ENCODE measurements at regions not wholly inside any gene's neighbourhood (a gene's known extent, or its start where the extent isn't known, plus 50 kb on each side); places are given as distances from the start of the nearest gene placed in this dataset.

GRCh38 chr13:87923753-87924152 is 252.6 kb downstream of the SLITRK5 start:
- TF ChIP-seq ETS1 (IDR thresholded peaks at IDR 0.05) (no peak), NANOG (IDR thresholded peaks at IDR 0.05; ENCODE audit: borderline replicate concordance) (no peak), CREB1 (CRISPR knock-in tag; IDR thresholded peaks at IDR 0.05; ENCODE audit: low read depth) (no peak), ZNF114 (CRISPR knock-in tag; IDR thresholded peaks at IDR 0.05) (no peak), ZNF462 (CRISPR knock-in tag; IDR thresholded peaks at IDR 0.05) (no peak), STAT1 (IDR thresholded peaks at IDR 0.05; ENCODE audit: unreplicated experiment) (no peak), JUNB (IDR thresholded peaks at IDR 0.05; ENCODE audit: unreplicated experiment) (no peak), REST (IDR thresholded peaks at IDR 0.05; ENCODE audit: unreplicated experiment) (no peak), EZH2 (IDR thresholded peaks at IDR 0.05; ENCODE audit: low read depth, unreplicated experiment) (no peak), ZNF331 (CRISPR knock-in tag; IDR thresholded peaks at IDR 0.05; ENCODE audit: low read depth) (no peak), EZH2phosphoT487 (IDR thresholded peaks at IDR 0.05; ENCODE audit: unreplicated experiment) (no peak)
- Mint-ChIP-seq H3K4me1 (peaks cover 8% of the 10 kb centered on the region), H3K27me3 (ENCODE audit: insufficient read depth, low read depth, poor library complexity) (no peaks in the 10 kb centered on the region), H3K4me3 (no peak overlapping the region), H3K27ac (no peak overlapping the region), H3K9me3 (no peaks in the 10 kb centered on the region), H3K36me3 (ENCODE audit: low read depth) (no peaks in the 10 kb centered on the region)
- ATAC-seq (no peak), DNase-seq (ENCODE audit: low spot score) (no peak)
- Histone ChIP-seq H3F3A (replicated peaks; ENCODE audit: low read depth) (no peaks in the 10 kb centered on the region), H3K27ac (ENCODE audit: low read depth) (no peak overlapping the region), H2AFZ (no peak overlapping the region), H3K27me3 (ENCODE audit: insufficient read depth) (no peaks in the 10 kb centered on the region), H4K20me1 (replicated peaks; ENCODE audit: insufficient read depth) (no peaks in the 10 kb centered on the region), H3K4me2 (no peak overlapping the region), H3K79me2 (replicated peaks; ENCODE audit: insufficient read depth) (no peaks in the 10 kb centered on the region), H3K9me2 (ENCODE audit: insufficient read depth) (no peaks in the 10 kb centered on the region), H3K36me3 (ENCODE audit: insufficient read depth) (no peaks in the 10 kb centered on the region), H3K4me1 (ENCODE audit: insufficient read depth) (no peaks in the 10 kb centered on the region), H3K4me3 (no peak overlapping the region)

All from GM23338 (cell line).